ENCODE measurements at regions not wholly inside any gene's neighbourhood (a gene's known extent, or its start where the extent isn't known, plus 50 kb on each side); places are given as distances from the start of the nearest gene placed in this dataset.

DNA sequence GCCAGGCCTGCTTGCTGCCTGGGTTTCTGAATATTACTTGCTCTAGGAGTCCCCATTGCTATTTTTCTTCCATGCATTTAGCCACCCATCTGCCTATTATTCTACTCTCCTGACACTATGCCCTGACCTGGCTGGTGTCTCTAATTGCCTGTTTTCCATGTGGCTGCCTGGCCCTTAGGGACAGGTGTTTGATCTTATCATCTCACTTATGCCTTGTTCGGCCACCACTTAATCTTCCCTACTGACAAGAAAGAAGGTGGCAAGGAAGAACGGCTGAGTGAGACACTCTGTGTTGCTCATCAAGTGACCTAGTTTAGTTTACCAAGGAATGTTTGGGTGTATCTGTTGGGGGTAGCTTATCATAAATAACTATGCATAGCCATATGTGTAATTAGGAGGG lies 50.4 kb upstream of the RAPH1 start:
- DNase-seq = no peak
- ATAC-seq (ENCODE audit: poor library complexity) = no peak
- Mint-ChIP-seq H3K27me3 (no peaks in the 10 kb centered on the region), H3K4me3 (no peak overlapping the region), H3K36me3 (ENCODE audit: low read depth) (no peaks in the 10 kb centered on the region), H3K9me3 (no peaks in the 10 kb centered on the region), H3K4me1 (ENCODE audit: low read depth) (no peaks in the 10 kb centered on the region), H3K27ac (no peak overlapping the region)
- TF ChIP-seq, protein P1, sequence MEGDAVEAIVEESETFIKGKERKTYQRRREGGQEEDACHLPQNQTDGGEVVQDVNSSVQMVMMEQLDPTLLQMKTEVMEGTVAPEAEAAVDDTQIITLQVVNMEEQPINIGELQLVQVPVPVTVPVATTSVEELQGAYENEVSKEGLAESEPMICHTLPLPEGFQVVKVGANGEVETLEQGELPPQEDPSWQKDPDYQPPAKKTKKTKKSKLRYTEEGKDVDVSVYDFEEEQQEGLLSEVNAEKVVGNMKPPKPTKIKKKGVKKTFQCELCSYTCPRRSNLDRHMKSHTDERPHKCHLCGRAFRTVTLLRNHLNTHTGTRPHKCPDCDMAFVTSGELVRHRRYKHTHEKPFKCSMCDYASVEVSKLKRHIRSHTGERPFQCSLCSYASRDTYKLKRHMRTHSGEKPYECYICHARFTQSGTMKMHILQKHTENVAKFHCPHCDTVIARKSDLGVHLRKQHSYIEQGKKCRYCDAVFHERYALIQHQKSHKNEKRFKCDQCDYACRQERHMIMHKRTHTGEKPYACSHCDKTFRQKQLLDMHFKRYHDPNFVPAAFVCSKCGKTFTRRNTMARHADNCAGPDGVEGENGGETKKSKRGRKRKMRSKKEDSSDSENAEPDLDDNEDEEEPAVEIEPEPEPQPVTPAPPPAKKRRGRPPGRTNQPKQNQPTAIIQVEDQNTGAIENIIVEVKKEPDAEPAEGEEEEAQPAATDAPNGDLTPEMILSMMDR (IDR thresholded peaks at IDR 0.05) = no peak
- Histone ChIP-seq H3K27ac (ENCODE audit: low read depth in 1 of 2, low read length in 2 of 2) (no peak overlapping the region), H3K4me1 (ENCODE audit: insufficient read depth, low read length) (peaks cover 3% of the 10 kb centered on the region), H3K36me3 (ENCODE audit: insufficient read depth, low read length) (no peaks in the 10 kb centered on the region), H3K4me3 (ENCODE audit: low read length) (no peak overlapping the region), H3K27me3 (ENCODE audit: control insufficient read depth in 1 of 2, insufficient read depth in 2 of 2, low read length in 2 of 2) (no peaks in the 10 kb centered on the region), H3K9me3 (ENCODE audit: control insufficient read depth in 1 of 2, insufficient read depth in 1 of 2, low read length in 2 of 2) (no peaks in the 10 kb centered on the region)
- POLR2A ChIA-PET = no interaction called here
- CTCF ChIA-PET = no interaction called here
- intact Hi-C loops (cut with DNase I, micrococcal nuclease) = no loop called here

DNA sequence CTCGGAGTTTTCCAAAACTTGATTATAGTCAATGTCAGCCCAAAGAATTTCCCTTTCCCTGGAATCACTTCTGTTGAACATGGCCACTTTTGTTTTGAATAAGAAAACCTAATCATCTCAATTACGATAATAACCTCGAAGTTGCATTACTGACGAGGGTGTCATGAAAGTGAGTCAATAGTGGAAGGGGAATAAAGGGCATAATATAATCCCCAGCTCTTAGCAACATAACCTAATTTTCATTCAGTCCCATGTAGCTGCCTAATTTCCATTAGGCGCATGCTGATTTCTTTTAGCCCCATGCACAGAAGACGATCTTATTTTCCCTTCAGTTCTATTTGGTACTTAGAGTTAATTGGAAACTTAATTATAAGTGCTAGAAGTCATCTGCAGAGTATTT lies 51.1 kb upstream of the RAPH1 start:
- intact Hi-C loops (cut with DNase I, micrococcal nuclease) = no loop called here

DNA sequence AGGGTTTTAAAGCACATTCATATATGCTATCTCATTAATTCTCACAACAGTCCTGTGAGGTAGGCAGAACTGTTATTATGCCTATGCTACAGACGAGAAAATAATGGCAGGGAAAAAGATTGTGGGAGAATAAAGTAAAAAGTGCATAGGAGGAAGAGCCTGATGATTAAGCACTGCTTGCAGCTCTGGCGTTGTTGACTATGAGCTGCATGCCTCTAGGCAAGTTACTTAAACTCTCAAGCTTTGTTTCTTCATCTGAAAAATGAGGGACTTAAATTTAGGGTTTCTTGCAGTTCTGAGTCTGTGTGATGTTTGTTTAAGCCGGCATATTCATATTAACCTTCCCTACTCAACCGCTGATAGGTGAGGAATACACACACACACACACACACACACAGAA lies 51.6 kb upstream of the RAPH1 start:
- no peak for ATAC-seq (ENCODE audit: poor library complexity)
- TF ChIP-seq, protein P1 (IDR thresholded peaks at IDR 0.05) = no peak
- no peak overlapping the region for H3K27ac Mint-ChIP-seq
- H3K36me3 Mint-ChIP-seq (ENCODE audit: low read depth) = no peaks in the 10 kb centered on the region
- Histone ChIP-seq H3K4me3 (ENCODE audit: low read length) (no peak overlapping the region), H3K4me1 (ENCODE audit: insufficient read depth, low read length) (peaks cover 3% of the 10 kb centered on the region), H3K9me3 (ENCODE audit: control insufficient read depth in 1 of 2, insufficient read depth in 1 of 2, low read length in 2 of 2) (no peaks in the 10 kb centered on the region), H3K36me3 (ENCODE audit: insufficient read depth, low read length) (no peaks in the 10 kb centered on the region), H3K27ac (ENCODE audit: low read depth in 1 of 2, low read length in 2 of 2) (no peak overlapping the region), H3K27me3 (ENCODE audit: control insufficient read depth in 1 of 2, insufficient read depth in 2 of 2, low read length in 2 of 2) (no peaks in the 10 kb centered on the region)
- H3K4me3 Mint-ChIP-seq = no peak overlapping the region
- DNase-seq = no peak
- H3K9me3 Mint-ChIP-seq = no peaks in the 10 kb centered on the region
- no peaks in the 10 kb centered on the region for H3K4me1 Mint-ChIP-seq (ENCODE audit: low read depth)
- ChIA-PET POLR2A (no interaction called here), CTCF (no interaction called here)
- H3K27me3 Mint-ChIP-seq = no peaks in the 10 kb centered on the region
- intact Hi-C loops (cut with DNase I, micrococcal nuclease) = no loop called here

More for the DNA sequence above, 51.1 kb upstream of the RAPH1 start:
- Histone ChIP-seq H3K4me3 (ENCODE audit: low read length) (no peak overlapping the region), H3K4me1 (ENCODE audit: insufficient read depth, low read length) (peaks cover 3% of the 10 kb centered on the region), H3K27ac (ENCODE audit: low read depth in 1 of 2, low read length in 2 of 2) (no peak overlapping the region), H3K9me3 (ENCODE audit: control insufficient read depth in 1 of 2, insufficient read depth in 1 of 2, low read length in 2 of 2) (no peaks in the 10 kb centered on the region), H3K36me3 (ENCODE audit: insufficient read depth, low read length) (no peaks in the 10 kb centered on the region), H3K27me3 (ENCODE audit: control insufficient read depth in 1 of 2, insufficient read depth in 2 of 2, low read length in 2 of 2) (no peaks in the 10 kb centered on the region)
- Mint-ChIP-seq H3K9me3 (no peaks in the 10 kb centered on the region), H3K27me3 (no peaks in the 10 kb centered on the region), H3K36me3 (ENCODE audit: low read depth) (no peaks in the 10 kb centered on the region), H3K4me3 (no peak overlapping the region), H3K27ac (no peak overlapping the region), H3K4me1 (ENCODE audit: low read depth) (no peaks in the 10 kb centered on the region)
- ATAC-seq (ENCODE audit: poor library complexity) = no peak
- POLR2A ChIA-PET = no interaction called here
- DNase-seq = no peak
- TF ChIP-seq, protein P1 (IDR thresholded peaks at IDR 0.05) = no peak
- CTCF ChIA-PET = no interaction called here

Measured in CD4-positive, alpha-beta T cell (primary cell).